HG02763 (cell line): ENCODE measurements at regions not wholly inside any gene's neighbourhood (a gene's known extent, or its start where the extent isn't known, plus 50 kb on each side); places are given as distances from the start of the nearest gene placed in this dataset.

Experiments
- ATAC-seq: cut with Tn5 transposase; IDR thresholded peaks from one replicate; pipeline ENCODE4 v1.9.1; 2021; ENCODE audit warnings: mild to moderate bottlenecking, moderate library complexity; ENCODE audit not compliant: unreplicated experiment

DNA sequence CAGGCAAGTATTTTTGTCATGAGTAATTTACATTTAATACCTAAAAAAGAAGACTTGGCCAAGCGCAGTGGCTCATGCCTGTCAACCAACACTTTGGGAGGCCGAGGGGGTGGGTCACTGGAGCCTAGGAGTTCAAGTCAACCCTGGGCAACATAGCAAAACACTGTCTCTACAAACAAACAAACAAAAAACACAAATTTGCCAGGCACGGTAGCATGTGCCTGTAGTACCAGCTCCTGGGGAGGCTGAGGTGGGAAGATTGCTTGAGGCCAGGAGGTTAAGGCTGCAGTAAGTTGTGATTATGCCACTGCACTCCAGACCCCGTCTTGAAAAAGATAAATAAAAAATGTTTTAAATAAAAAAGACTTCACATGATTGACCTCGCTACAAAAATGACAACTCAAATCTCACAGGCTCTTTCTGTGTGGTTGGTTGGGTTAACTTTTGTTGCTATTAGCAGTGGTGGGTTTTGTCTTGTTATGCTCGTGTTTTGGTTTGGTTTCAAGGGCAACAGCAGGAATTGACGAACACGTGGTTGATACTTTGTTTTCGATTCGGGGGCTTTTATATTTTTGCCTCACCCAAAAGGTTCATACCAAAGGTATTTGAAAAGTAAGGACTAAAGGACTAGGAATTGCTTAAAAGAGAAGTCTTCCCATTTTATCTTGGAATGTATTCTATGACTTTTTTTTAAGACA is 227.2 kb upstream of the MKLN1 start:
- ATAC-seq, result no peak

DNA sequence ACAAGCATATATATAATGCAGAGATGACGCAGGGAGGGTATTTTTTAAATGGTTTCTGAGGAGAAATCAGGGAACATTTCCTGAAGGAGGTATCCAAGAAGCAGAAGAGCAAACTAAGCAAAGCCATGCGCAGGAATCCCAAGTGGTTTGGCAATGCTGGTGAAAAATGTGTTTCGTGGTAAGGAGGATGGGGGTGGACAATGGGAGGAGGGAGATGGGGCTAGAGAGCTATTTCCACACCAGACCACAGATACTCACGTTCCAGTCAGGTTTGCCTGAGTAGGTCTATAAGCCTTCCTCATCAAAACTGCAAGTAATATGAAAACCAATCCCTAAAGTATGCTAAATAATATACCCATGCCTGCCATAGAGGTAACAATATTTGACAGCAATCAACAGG is 223.7 kb upstream of the MKLN1 start:
- no peak for ATAC-seq

- ATAC-seq, result no peak
Observed at GRCh38 chr7:131104596-131105293, 222.9 kb upstream of the MKLN1 start.

DNA sequence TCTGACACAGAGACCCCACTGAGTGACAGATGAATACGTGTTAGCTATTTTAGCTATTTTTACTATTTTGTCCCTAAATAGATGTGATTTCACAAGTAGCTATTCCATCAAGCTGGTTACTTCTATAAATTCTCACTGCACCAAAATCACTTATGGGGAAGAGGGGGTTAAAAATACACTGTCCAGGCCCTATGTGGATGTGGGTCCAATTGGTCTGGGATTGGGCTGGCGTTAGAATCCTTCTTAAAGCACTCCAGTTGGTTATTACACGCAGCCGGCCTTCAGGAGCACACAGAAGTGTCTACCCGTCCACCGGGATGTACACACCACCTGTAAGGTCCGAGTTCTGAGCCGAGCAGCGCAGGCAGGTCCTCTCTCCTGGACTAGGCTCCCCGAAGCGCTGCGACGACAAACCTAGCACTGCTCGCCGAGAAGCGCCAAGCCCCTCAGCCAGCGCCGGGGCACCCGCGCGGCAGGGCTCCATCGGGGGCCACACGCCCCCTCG is 222.3 kb upstream of the MKLN1 start:
- ATAC-seq, result no peak

DNA sequence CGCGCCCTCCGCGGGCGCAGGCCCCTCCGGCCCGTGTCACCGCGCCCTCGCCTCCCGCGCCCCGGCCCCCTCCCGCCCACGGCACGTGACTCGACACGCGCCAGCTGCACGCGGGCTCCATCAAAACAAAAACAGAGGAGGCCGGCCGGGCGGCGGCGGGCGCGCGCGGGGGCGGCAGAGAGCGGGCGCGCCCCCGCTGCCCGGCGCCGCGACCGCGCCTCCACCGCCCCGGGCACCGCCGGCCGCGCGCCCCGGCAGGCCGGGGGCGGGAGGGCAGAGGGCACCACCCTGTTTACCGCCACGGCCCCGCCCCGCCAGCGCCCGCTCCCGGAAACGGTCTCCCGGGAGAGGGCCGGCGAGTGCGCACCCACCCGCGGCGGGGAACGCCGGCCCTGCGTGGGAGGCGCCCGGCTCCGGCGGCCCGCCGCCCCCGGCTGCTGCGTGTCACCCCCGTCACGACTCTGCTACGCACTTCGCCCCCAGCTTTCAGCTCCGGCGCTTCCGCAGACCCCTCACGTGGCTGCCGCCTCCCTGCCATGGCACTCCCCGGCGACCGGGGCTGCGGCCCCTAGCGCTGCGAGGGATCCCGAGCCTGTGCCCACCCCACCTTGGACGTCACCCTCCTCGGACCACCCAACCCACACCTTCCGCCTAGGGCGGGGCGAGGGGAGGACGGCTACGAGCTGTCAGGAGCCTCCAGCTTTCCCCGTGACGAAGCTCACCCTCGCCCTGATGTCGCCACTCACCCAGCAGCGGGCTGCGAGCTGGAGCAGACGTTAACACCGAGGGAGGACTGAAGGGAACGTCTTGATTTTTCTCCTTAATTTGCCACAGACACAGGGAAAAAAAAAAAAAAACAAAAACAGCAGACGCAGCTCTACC is 221.6 kb upstream of the MKLN1 start:
- ATAC-seq, result peak; percentile 40

DNA sequence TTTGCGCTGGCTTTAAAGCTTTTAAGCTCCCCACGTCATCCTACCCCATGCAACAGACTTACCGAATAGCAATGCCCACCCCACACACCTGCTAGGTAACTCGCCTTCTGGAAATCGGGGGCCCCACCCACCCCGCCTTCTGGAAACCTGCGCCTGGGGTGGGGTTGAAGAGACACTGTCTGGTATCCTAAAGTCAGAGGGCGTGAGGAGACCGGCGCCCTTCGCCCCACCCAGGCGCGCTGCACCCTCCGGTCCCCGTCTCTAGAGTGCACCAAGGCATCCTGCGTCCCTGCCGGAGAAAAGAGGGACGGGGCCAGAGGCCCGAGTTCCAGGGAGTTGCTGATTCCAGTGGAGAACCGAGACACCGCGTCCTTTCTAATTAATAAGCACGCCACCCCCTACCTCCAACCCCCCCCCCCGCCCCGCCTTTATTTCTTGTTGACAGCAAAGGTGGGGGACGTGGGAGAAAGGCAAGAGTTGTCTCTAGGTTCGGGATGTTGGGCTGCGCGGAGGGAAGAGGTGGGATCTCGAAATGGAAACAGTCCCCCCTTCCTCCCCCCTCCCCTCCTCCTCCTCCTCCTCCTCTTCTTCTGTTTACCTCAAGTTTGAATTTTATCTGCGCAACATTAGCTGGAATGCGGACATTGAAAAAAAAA is 220.9 kb upstream of the MKLN1 start:
- ATAC-seq, result no peak

- peak; percentile 42 for ATAC-seq
Observed at GRCh38 chr7:131107337-131108211, 220.1 kb upstream of the MKLN1 start.

- ATAC-seq, result no peak
Observed at GRCh38 chr7:131108212-131108940, 219.3 kb upstream of the MKLN1 start.

GRCh38 chr7:131109011-131109758 is 218.5 kb upstream of the MKLN1 start:
- ATAC-seq, result no peak

GRCh38 chr7:131109759-131110296 is 217.8 kb upstream of the MKLN1 start:
- peak; percentile 24 for ATAC-seq

DNA sequence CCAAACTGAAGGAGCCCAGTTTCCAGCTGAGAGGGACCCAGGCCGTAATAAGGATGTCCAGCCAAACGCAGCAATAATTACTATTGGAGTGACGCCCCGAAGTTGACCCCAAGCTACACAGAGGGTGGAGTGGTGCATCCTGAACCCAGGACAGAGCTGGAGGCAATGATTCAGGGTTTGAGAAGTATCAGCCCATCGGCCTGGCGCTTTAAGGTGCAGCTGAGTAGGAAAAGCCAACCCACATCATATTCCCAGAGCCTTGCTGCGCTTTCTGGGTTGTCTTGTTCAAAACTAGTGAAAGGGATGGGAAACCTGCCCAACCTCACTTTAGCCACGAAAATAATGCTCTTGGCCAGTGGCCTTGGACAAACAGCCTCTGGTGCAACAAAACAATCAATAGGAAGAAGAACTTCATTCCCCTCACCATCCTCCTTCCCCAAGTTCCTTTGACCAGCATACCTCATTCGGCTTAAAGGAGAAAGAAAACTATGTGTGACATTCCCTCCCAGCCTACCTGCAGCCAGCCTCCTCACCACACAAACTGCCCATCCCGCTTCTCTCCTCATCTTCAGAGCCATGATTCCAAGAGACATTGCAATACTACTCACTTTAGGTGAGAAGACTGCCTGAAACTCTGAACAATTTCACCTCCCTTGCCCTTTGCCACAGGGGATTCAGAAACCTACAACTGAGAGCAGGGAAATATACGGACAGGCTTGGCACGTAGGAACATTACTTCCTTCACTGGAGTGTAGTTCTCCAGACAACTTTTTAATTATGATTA is 217.2 kb upstream of the MKLN1 start:
- no peak for ATAC-seq

- no peak for ATAC-seq
Observed at GRCh38 chr7:131111081-131111576, 216.5 kb upstream of the MKLN1 start.

DNA sequence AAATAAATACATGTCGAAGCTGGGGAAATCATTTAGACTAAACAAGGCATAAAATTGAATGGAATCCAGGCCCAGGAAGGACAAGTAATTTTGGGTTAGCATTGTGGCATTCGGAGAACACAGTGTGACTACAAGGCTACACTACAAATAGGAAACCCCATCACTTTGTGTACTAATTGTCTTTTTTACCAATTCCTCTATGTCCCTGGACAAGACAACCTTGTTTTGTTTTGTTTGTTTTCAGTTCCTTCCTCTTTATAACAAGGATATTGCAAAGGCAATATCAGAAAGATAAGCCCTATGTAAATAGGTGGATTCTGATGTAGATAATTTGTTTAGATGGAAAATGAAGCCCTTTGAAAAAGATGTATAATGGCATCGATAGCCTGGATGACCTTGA is 215.9 kb upstream of the MKLN1 start:
- no peak for ATAC-seq

- ATAC-seq, result no peak
Observed at GRCh38 chr7:131112431-131112830, 215.2 kb upstream of the MKLN1 start.

DNA sequence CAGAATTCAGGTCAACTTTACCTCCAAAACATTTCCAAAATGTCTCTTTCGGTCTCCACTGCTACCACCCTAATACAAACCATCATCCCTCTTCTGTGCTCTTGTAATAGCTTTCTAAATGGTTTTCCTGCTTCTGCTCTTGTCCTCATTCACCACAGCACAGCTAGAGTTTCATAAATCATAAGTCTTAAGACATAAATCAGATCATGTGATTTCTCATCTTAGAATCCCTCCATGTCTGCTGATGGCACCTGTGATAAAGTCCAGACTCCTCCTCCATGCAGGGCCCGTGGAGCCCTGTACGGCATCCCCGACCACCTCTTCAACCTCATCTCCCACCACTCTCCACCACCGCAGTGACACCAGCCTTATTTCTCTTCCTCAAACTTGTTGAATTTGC is 212.3 kb upstream of the MKLN1 start:
- no peak for ATAC-seq

- ATAC-seq, result no peak
Observed at GRCh38 chr7:131117439-131117838, 210.2 kb upstream of the MKLN1 start.

GRCh38 chr7:131119381-131119780 is 208.3 kb upstream of the MKLN1 start:
- no peak for ATAC-seq
